Spleen (tissue), 11 donors: ENCODE measurements at regions not wholly inside any gene's neighbourhood (a gene's known extent, or its start where the extent isn't known, plus 50 kb on each side); places are given as distances from the start of the nearest gene placed in this dataset.

ENCODE experiments used
- DNase-seq: peaks from one replicate; pipeline ENCODE4 v3.0.0-alpha.2; 2020
- H3K27ac ChIP-seq, 8 donors: fragments of 200-600 bp; sonication (generic) in 7 of 8; 1 replicate in 4 of 8; 2 replicates in 4 of 8; pipeline versions ENCODE4 v1.5.0 to v1.8.0; 2016 to 2021; ENCODE audit warnings: inconsistent platforms in 4 of 8, mild to moderate bottlenecking in 4 of 8, moderate library complexity in 1 of 8
- H3K27me3 ChIP-seq, 7 donors: fragments of 200-600 bp; sonication (generic) in 6 of 7; replicated peaks in 1 of 7; 1 replicate in 4 of 7; 2 replicates in 3 of 7; pipeline versions ENCODE4 v1.5.0 to v1.8.0; 2016 to 2021; ENCODE audit warnings: inconsistent platforms in 3 of 7, mild to moderate bottlenecking in 1 of 7
- H3K36me3 ChIP-seq, 6 donors: fragments of 200-600 bp; sonication (generic) in 5 of 6; 1 replicate in 4 of 6; 2 replicates in 2 of 6; pipeline versions ENCODE4 v1.5.0 to v1.8.0; 2016 to 2021; ENCODE audit warnings: inconsistent platforms in 2 of 6
- H3K4me1 ChIP-seq, 6 donors: fragments of 200-600 bp; sonication (generic) in 5 of 6; 1 replicate in 3 of 6; 2 replicates in 3 of 6; pipeline versions ENCODE4 v1.5.0 to v1.8.0; 2016 to 2021; ENCODE audit warnings: inconsistent platforms in 3 of 6
- H3K4me3 ChIP-seq, 8 donors: fragments of 200-600 bp; sonication (generic) in 7 of 8; 1 replicate in 4 of 8; 2 replicates in 4 of 8; pipeline versions ENCODE4 v1.5.0 to v1.8.0; 2016 to 2021; ENCODE audit warnings: inconsistent platforms in 4 of 8, mild to moderate bottlenecking in 4 of 8, moderate library complexity in 2 of 8
- H3K9me3 ChIP-seq, 8 donors: fragments of 200-600 bp; sonication (generic) in 7 of 8; 1 replicate in 4 of 8; 2 replicates in 4 of 8; pipeline versions ENCODE4 v1.5.0 to v1.8.0; 2016 to 2021; ENCODE audit warnings: inconsistent platforms in 4 of 8
- POLR2A ChIP-seq, 3 donors: fragments of 450-650 bp; IDR thresholded peaks; one replicate each; pipeline ENCODE4 v1.5.1; 2017; ENCODE audit warnings: antibody characterized with exemption in 3 of 3, mild to moderate bottlenecking in 1 of 3
- POLR2AphosphoS5 ChIP-seq, 3 donors: sonication (generic); formaldehyde crosslinking; IDR thresholded peaks; one replicate each; pipeline ENCODE4 v1.5.1; 2017; ENCODE audit warnings: antibody characterized with exemption in 3 of 3
- WGBS, 5 donors: extraction: QIAGEN DNeasy Blood & Tissue Kit in 3 of 5; methylation state at CpG; one replicate each; pipeline versions ENCODE4 v1.1.5 to v1.1.7; 2013 to 2018; 5-methylcytosine and 5-hydroxymethylcytosine counted together
- intact Hi-C: fragments of 100-400 bp; cut with DNase I; formaldehyde crosslinking; loops from one replicate; pipeline ENCODE4 v1.15.0; 2023; ENCODE audit warnings: low total_unique reads
- TF ChIP-seq, protein P1 (sequence below), 11 experiments: fragments of 200-600 bp in 7 of 11; fragments of 450-650 bp in 4 of 11; sonication (generic) in 4 of 11; IDR thresholded peaks in 8 of 11; conservative IDR thresholded peaks in 3 of 11; 1 replicate in 7 of 11; 2 replicates in 4 of 11; pipeline versions ENCODE4 v1.4.0 to v1.8.0; 2016 to 2021; ENCODE audit warnings: antibody characterized with exemption in 11 of 11, inconsistent platforms in 4 of 11, mild to moderate bottlenecking in 1 of 11
- donor health status: healthy with polysubstance abuse.
- donor health status: DM: no; HTN: no; CAD: no; lungs with moderate emphysema.
- donor health status: DM: no; HTN: no; CAD: no.
- donor health status: Bipolar disorder and iron deficiency.
- donor health status: healthy.
- donor health status: DM: no; HTN: no; CAD: no.
- donor health status: DM: yes; HTN: yes; CAD: no.

DNA sequence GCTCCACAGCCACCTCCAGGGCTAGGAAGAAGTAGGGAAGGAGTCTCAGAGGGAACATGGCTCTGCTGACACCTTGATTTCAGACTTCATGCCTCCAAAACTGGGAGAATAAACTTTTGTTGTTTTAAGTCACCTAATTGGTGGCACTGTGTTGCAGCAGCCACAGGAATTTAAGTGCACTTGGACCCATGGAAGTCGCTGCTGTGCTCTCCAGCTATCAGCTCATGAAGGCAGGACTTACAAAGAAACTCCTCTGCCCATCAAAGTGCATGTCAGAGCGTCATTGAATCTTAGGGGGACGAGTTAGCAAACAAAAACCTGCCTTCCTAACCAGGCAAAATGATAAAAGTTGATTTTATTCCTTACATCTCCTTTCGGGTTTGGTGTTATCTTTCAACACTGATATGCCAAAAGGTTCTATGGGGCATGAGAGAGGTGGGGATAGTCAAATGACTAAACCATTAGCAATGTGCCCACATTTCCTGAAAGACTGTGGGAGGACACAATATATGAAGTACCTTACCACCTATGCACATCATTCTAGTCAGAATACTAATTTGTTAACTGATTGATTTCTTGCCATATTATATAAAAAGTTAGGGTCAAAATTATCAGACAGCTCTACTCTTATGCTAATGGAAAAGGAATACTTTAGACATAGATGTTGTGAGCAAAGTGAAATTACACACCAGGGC lies 235.8 kb upstream of the TNP1 start:
- H3K9me3 ChIP-seq = no peaks in the 10 kb centered on the region
- H3K4me3 ChIP-seq = no peak overlapping the region
- TF ChIP-seq, protein P1, sequence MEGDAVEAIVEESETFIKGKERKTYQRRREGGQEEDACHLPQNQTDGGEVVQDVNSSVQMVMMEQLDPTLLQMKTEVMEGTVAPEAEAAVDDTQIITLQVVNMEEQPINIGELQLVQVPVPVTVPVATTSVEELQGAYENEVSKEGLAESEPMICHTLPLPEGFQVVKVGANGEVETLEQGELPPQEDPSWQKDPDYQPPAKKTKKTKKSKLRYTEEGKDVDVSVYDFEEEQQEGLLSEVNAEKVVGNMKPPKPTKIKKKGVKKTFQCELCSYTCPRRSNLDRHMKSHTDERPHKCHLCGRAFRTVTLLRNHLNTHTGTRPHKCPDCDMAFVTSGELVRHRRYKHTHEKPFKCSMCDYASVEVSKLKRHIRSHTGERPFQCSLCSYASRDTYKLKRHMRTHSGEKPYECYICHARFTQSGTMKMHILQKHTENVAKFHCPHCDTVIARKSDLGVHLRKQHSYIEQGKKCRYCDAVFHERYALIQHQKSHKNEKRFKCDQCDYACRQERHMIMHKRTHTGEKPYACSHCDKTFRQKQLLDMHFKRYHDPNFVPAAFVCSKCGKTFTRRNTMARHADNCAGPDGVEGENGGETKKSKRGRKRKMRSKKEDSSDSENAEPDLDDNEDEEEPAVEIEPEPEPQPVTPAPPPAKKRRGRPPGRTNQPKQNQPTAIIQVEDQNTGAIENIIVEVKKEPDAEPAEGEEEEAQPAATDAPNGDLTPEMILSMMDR (IDR thresholded peaks at IDR 0.05 in 8 of 11, conservative IDR thresholded peaks at IDR 0.05 in 3 of 11) = no peak
- TF ChIP-seq POLR2AphosphoS5 (IDR thresholded peaks at IDR 0.05) (no peak), POLR2A (IDR thresholded peaks at IDR 0.05) (no peak)
- H3K36me3 ChIP-seq = no peaks in the 10 kb centered on the region
- WGBS, 5 donors = 69 to 87% (median 82%) methylated on average over 4 of the region's 4 CpGs
- peaks cover 0 to under 1% (median 0%) of the 10 kb centered on the region in 6 donors for H3K4me1 ChIP-seq
- no peak for DNase-seq
- no peaks in the 10 kb centered on the region for H3K27me3 ChIP-seq
- intact Hi-C loops = no loop called here
- no peak overlapping the region for H3K27ac ChIP-seq

DNA sequence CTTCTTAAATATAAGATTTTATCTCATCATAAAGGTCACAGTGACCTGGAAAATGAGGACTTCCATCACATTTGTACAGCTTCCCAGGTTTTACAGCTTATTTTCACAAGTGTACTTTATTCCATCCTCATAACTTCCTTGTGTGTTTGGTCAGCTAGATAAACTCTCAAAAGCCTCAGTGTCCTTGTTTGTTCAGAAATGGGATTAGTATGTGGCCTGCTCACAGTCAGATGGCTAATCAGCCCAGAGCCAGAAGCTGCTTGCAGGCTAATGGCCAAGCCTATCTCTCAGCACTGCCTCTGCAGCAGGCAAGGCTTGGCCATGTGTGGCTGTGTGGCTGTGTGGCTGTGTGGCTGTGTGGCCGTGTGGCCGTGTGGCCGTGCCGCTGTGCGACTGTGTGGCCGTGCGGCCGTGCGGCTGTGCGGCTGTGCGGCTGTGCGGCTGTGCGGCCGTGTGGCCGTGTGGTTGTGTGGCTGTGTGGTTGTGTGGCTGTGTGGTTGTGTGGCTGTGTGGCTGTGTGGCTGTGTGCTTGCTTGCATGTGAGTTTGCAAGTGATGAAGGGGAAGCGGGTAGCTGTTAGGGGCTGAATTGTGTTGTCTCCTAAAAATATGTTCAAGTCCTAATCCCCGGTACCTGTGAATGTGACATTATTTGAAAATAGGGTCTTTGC lies 233.0 kb upstream of the TNP1 start:
- TF ChIP-seq, protein P1 (IDR thresholded peaks at IDR 0.05 in 8 of 11, conservative IDR thresholded peaks at IDR 0.05 in 3 of 11) = no peak
- no peak for TF ChIP-seq POLR2A (IDR thresholded peaks at IDR 0.05)
- no peak for TF ChIP-seq POLR2AphosphoS5 (IDR thresholded peaks at IDR 0.05)
- WGBS, 5 donors = 75 to 84% (median 83%) methylated on average over 10 to 17 of the region's 17 CpGs
- intact Hi-C loops = no loop called here

DNA sequence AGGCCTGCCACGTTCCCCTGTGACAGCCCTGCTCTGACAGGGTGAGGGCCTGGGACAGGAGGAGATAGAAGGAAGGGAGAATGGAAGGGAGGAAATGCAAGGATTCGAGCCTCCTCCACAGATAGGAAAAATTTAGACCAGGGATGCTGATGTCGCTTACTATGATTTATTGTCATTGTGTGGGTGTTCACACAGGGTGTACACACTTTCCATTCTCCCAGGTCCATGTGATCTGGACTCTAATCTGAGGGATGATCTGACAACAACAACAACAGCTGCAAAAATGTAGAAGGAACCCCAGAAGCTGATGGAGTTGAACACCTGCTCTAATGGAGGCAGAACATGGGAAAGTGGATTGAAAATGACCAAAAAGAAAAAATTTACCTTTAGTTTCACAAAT lies 231.7 kb upstream of the TNP1 start:
- H3K4me1 ChIP-seq = peaks cover 0 to 14% (median 10%) of the 10 kb centered on the region in 6 donors
- TF ChIP-seq POLR2A (IDR thresholded peaks at IDR 0.05) (no peak), POLR2AphosphoS5 (IDR thresholded peaks at IDR 0.05) (no peak)
- TF ChIP-seq, protein P1 (IDR thresholded peaks at IDR 0.05 in 8 of 11, conservative IDR thresholded peaks at IDR 0.05 in 3 of 11) = no peak
- DNase-seq = no peak
- H3K4me3 ChIP-seq = no peak overlapping the region
- no peaks in the 10 kb centered on the region for H3K36me3 ChIP-seq
- intact Hi-C loops = no loop called here
- H3K9me3 ChIP-seq = no peaks in the 10 kb centered on the region
- no peak overlapping the region for H3K27ac ChIP-seq
- 58 to 90% (median 73%) methylated on average over 3 of the region's 3 CpGs for WGBS, 5 donors
- H3K27me3 ChIP-seq = no peaks in the 10 kb centered on the region

More for the DNA sequence above, 233.0 kb upstream of the TNP1 start:
- Histone ChIP-seq H3K27me3 (no peaks in the 10 kb centered on the region), H3K4me1 (peaks cover 0 to 14% (median 10%) of the 10 kb centered on the region in 6 donors), H3K9me3 (no peaks in the 10 kb centered on the region), H3K4me3 (no peak overlapping the region), H3K27ac (no peak overlapping the region), H3K36me3 (no peaks in the 10 kb centered on the region)
- no peak for DNase-seq

DNA sequence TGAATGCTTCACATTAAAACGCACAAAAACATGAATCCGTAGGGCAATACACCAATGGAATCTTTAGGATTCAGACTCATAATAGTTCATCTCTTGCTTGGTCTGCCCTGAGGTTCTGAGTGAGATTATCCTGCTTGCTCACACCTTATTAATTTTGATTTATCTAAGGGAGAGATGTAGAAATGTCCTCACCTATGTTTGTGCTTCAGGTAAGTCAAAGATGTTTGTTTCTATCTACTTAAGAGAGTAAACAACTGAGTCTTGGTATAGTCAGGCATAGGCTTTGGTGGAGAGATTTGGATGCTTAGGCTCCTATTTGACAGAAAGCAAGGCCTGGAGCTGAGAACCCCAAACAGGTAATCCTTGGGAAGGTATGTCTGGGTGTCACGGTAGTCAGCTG lies 231.0 kb upstream of the TNP1 start:
- intact Hi-C loops = no loop called here
- DNase-seq = no peak
- 87 to 95% (median 94%) methylated on average over 3 of the region's 3 CpGs for WGBS, 5 donors
- Histone ChIP-seq H3K4me1 (peaks cover 0 to 14% (median 10%) of the 10 kb centered on the region in 6 donors), H3K9me3 (no peaks in the 10 kb centered on the region), H3K27me3 (no peaks in the 10 kb centered on the region), H3K4me3 (no peak overlapping the region), H3K36me3 (no peaks in the 10 kb centered on the region), H3K27ac (no peak overlapping the region)
- TF ChIP-seq, protein P1 (IDR thresholded peaks at IDR 0.05 in 8 of 11, conservative IDR thresholded peaks at IDR 0.05 in 3 of 11) = no peak
- TF ChIP-seq POLR2A (IDR thresholded peaks at IDR 0.05) = no peak
- no peak for TF ChIP-seq POLR2AphosphoS5 (IDR thresholded peaks at IDR 0.05)
